GM23338 (cell line): ENCODE measurements at regions not wholly inside any gene's neighbourhood (a gene's known extent, or its start where the extent isn't known, plus 50 kb on each side); places are given as distances from the start of the nearest gene placed in this dataset.

Source experiments
- ATAC-seq: fragments of 200-7000 bp; cut with Tn5 transposase; 3 replicates; pipeline ENCODE4 v1.9.1; 2020
- DNase-seq: peaks from one replicate; pipeline ENCODE4 v3.0.0-alpha.2; 2015; ENCODE audit warnings: low spot score
- H2AFZ ChIP-seq: fragments of 200-600 bp; sonication (generic); 2 replicates; pipeline ENCODE4 v1.8.0; 2016; ENCODE audit warnings: antibody characterized with exemption, mild to moderate bottlenecking, moderate library complexity
- H3F3A ChIP-seq: fragments of 200-600 bp; sonication (generic); replicated peaks from 2 replicates; pipeline ENCODE4 v1.8.0; 2017; ENCODE audit warnings: antibody characterized with exemption, mixed run types, low read depth
- H3K27ac ChIP-seq: fragments of 200-600 bp; sonication (generic); 2 replicates; pipeline ENCODE4 v1.6.1; 2016; ENCODE audit warnings: low read depth
- H3K27me3 ChIP-seq: fragments of 200-600 bp; sonication (generic); 2 replicates; pipeline ENCODE4 v1.8.0; 2016; ENCODE audit warnings: mild to moderate bottlenecking, mixed run types, moderate library complexity; ENCODE audit not compliant: insufficient read depth
- H3K36me3 ChIP-seq: fragments of 200-600 bp; sonication (generic); 2 replicates; pipeline ENCODE4 v1.8.0; 2016; ENCODE audit warnings: mild to moderate bottlenecking; ENCODE audit not compliant: insufficient read depth
- H3K4me1 ChIP-seq: fragments of 200-600 bp; sonication (generic); 2 replicates; pipeline ENCODE4 v1.8.0; 2016; ENCODE audit warnings: mild to moderate bottlenecking, moderate library complexity; ENCODE audit not compliant: insufficient read depth
- H3K4me2 ChIP-seq: fragments of 200-600 bp; sonication (generic); 2 replicates; pipeline ENCODE4 v1.7.1; 2017; ENCODE audit warnings: mixed run types
- H3K4me3 ChIP-seq: fragments of 200-600 bp; sonication (generic); 2 replicates; pipeline ENCODE4 v1.6.1; 2016; ENCODE audit warnings: mixed run types
- H3K79me2 ChIP-seq: fragments of 200-600 bp; sonication (generic); replicated peaks from 2 replicates; pipeline ENCODE4 v1.8.0; 2017; ENCODE audit warnings: mild to moderate bottlenecking; ENCODE audit not compliant: insufficient read depth
- H3K9me2 ChIP-seq: fragments of 200-600 bp; sonication (generic); 2 replicates; pipeline ENCODE4 v1.8.0; 2017; ENCODE audit not compliant: insufficient read depth
- H4K20me1 ChIP-seq: fragments of 200-600 bp; sonication (generic); replicated peaks from 2 replicates; pipeline ENCODE4 v1.8.0; 2017; ENCODE audit warnings: mild to moderate bottlenecking; ENCODE audit not compliant: insufficient read depth
- H3K27ac Mint-ChIP-seq: 2 replicates; pipeline ENCODE4 v1.8.0; 2020; ENCODE audit warnings: inconsistent platforms, mild to moderate bottlenecking, moderate library complexity, mixed read lengths
- H3K27me3 Mint-ChIP-seq: 3 replicates; pipeline ENCODE4 v1.8.0; 2022; ENCODE audit warnings: low read depth, mild to moderate bottlenecking, moderate library complexity, mixed read lengths, inconsistent platforms; ENCODE audit not compliant: insufficient read depth, poor library complexity
- H3K36me3 Mint-ChIP-seq: 3 replicates; pipeline ENCODE4 v1.8.0; 2021; ENCODE audit warnings: low read depth, mild to moderate bottlenecking, inconsistent platforms, moderate library complexity, mixed read lengths
- H3K4me1 Mint-ChIP-seq: 3 replicates; pipeline ENCODE4 v1.8.0; 2020; ENCODE audit warnings: mild to moderate bottlenecking, inconsistent platforms, mixed read lengths
- H3K4me3 Mint-ChIP-seq: 3 replicates; pipeline ENCODE4 v1.8.0; 2021; ENCODE audit warnings: moderate library complexity, mild to moderate bottlenecking, inconsistent platforms, mixed read lengths
- H3K9me3 Mint-ChIP-seq: 3 replicates; pipeline ENCODE4 v1.8.0; 2020; ENCODE audit warnings: moderate library complexity, mild to moderate bottlenecking, inconsistent platforms, mixed read lengths
- CREB1 ChIP-seq: fragments of 250-450 bp; sonication (Bioruptor Pico); IDR thresholded peaks from 2 replicates; pipeline ENCODE4 v1.5.0; 2020; ENCODE audit warnings: low read depth, mild to moderate bottlenecking, moderate library complexity
- EZH2 ChIP-seq: fragments of 200-600 bp; sonication (generic); IDR thresholded peaks from one replicate; pipeline ENCODE4 v1.8.0; 2017; ENCODE audit warnings: antibody characterized with exemption, mild to moderate bottlenecking, low read depth; ENCODE audit not compliant: unreplicated experiment
- EZH2phosphoT487 ChIP-seq: fragments of 200-600 bp; sonication (generic); IDR thresholded peaks from one replicate; pipeline ENCODE4 v1.8.1; 2018; ENCODE audit warnings: antibody characterized with exemption; ENCODE audit not compliant: unreplicated experiment
- JUNB ChIP-seq: IDR thresholded peaks from one replicate; pipeline ENCODE4 v1.6.1; 2016; ENCODE audit warnings: antibody characterized with exemption; ENCODE audit not compliant: unreplicated experiment
- NANOG ChIP-seq: IDR thresholded peaks from 2 replicates; pipeline ENCODE4 v1.6.1; 2016; ENCODE audit warnings: antibody characterized with exemption, borderline replicate concordance
- POLR2AphosphoS5 ChIP-seq: IDR thresholded peaks from 2 replicates; pipeline ENCODE4 v1.6.1; 2016; ENCODE audit warnings: antibody characterized with exemption, low read depth
- STAT1 ChIP-seq: IDR thresholded peaks from one replicate; pipeline ENCODE4 v1.6.1; 2016; ENCODE audit warnings: antibody characterized with exemption; ENCODE audit not compliant: unreplicated experiment
- ZNF114 ChIP-seq: fragments of 250-450 bp; sonication (Bioruptor Pico); IDR thresholded peaks from 2 replicates; pipeline ENCODE4 v1.5.0; 2020; ENCODE audit warnings: mild to moderate bottlenecking, moderate library complexity
- ZNF331 ChIP-seq: fragments of 250-450 bp; sonication (Bioruptor Pico); IDR thresholded peaks from 2 replicates; pipeline ENCODE4 v1.5.0; 2020; ENCODE audit warnings: low read depth, mild to moderate bottlenecking, moderate library complexity
- ZNF462 ChIP-seq: fragments of 250-450 bp; sonication (Bioruptor Pico); IDR thresholded peaks from 2 replicates; pipeline ENCODE4 v1.5.0; 2020; ENCODE audit warnings: mild to moderate bottlenecking, moderate library complexity
- TF ChIP-seq, protein P1 (sequence below): IDR thresholded peaks from one replicate; pipeline ENCODE4 v1.6.1; 2018; ENCODE audit warnings: antibody characterized with exemption; ENCODE audit not compliant: unreplicated experiment
- TF ChIP-seq, protein P2 (sequence below): IDR thresholded peaks from 2 replicates; pipeline ENCODE4 v1.6.1; 2016; ENCODE audit warnings: antibody characterized with exemption
- TF ChIP-seq, protein P3 (sequence below), 2 experiments: fragments of 200-600 bp in 1 of 2; sonication (generic) in 1 of 2; conservative IDR thresholded peaks; 2 replicates each; pipeline versions ENCODE4 v1.5.1 to v1.6.1; 2016 to 2017; ENCODE audit warnings: antibody characterized with exemption in 2 of 2, low read depth in 2 of 2, mild to moderate bottlenecking in 2 of 2, moderate library complexity in 1 of 2

- no peak overlapping the region for H3K27ac Mint-ChIP-seq
- no peaks in the 10 kb centered on the region for H3K4me1 Mint-ChIP-seq
- no peaks in the 10 kb centered on the region for H3K4me1 ChIP-seq
- H3K9me2 ChIP-seq: no peaks in the 10 kb centered on the region; the same call in none of the 2 replicates
- no peak overlapping the region for H2AFZ ChIP-seq
- H4K20me1 ChIP-seq: no peaks in the 10 kb centered on the region
- peaks cover 45% of the 10 kb centered on the region for H3K9me3 Mint-ChIP-seq
- no peak overlapping the region for H3K4me2 ChIP-seq
- ATAC-seq: no peak
- H3K4me3 ChIP-seq: no peak overlapping the region
- H3K36me3 ChIP-seq: peaks cover 8% of the 10 kb centered on the region; the same call in 1 of the 2 replicates
- H3F3A ChIP-seq: no peaks in the 10 kb centered on the region
- H3K27ac ChIP-seq: no peak overlapping the region
- TF ChIP-seq EZH2: no peak
- TF ChIP-seq, protein P1, sequence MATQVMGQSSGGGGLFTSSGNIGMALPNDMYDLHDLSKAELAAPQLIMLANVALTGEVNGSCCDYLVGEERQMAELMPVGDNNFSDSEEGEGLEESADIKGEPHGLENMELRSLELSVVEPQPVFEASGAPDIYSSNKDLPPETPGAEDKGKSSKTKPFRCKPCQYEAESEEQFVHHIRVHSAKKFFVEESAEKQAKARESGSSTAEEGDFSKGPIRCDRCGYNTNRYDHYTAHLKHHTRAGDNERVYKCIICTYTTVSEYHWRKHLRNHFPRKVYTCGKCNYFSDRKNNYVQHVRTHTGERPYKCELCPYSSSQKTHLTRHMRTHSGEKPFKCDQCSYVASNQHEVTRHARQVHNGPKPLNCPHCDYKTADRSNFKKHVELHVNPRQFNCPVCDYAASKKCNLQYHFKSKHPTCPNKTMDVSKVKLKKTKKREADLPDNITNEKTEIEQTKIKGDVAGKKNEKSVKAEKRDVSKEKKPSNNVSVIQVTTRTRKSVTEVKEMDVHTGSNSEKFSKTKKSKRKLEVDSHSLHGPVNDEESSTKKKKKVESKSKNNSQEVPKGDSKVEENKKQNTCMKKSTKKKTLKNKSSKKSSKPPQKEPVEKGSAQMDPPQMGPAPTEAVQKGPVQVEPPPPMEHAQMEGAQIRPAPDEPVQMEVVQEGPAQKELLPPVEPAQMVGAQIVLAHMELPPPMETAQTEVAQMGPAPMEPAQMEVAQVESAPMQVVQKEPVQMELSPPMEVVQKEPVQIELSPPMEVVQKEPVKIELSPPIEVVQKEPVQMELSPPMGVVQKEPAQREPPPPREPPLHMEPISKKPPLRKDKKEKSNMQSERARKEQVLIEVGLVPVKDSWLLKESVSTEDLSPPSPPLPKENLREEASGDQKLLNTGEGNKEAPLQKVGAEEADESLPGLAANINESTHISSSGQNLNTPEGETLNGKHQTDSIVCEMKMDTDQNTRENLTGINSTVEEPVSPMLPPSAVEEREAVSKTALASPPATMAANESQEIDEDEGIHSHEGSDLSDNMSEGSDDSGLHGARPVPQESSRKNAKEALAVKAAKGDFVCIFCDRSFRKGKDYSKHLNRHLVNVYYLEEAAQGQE: no peak
- TF ChIP-seq, protein P2, sequence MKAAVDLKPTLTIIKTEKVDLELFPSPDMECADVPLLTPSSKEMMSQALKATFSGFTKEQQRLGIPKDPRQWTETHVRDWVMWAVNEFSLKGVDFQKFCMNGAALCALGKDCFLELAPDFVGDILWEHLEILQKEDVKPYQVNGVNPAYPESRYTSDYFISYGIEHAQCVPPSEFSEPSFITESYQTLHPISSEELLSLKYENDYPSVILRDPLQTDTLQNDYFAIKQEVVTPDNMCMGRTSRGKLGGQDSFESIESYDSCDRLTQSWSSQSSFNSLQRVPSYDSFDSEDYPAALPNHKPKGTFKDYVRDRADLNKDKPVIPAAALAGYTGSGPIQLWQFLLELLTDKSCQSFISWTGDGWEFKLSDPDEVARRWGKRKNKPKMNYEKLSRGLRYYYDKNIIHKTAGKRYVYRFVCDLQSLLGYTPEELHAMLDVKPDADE: no peak
- no peak for TF ChIP-seq ZNF114 (CRISPR knock-in tag)
- TF ChIP-seq ZNF462: no peak
- TF ChIP-seq, protein P3, sequence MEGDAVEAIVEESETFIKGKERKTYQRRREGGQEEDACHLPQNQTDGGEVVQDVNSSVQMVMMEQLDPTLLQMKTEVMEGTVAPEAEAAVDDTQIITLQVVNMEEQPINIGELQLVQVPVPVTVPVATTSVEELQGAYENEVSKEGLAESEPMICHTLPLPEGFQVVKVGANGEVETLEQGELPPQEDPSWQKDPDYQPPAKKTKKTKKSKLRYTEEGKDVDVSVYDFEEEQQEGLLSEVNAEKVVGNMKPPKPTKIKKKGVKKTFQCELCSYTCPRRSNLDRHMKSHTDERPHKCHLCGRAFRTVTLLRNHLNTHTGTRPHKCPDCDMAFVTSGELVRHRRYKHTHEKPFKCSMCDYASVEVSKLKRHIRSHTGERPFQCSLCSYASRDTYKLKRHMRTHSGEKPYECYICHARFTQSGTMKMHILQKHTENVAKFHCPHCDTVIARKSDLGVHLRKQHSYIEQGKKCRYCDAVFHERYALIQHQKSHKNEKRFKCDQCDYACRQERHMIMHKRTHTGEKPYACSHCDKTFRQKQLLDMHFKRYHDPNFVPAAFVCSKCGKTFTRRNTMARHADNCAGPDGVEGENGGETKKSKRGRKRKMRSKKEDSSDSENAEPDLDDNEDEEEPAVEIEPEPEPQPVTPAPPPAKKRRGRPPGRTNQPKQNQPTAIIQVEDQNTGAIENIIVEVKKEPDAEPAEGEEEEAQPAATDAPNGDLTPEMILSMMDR (conservative IDR thresholded peaks at IDR 0.05; ENCODE audit: low read depth in 2 of 2): no peak
- TF ChIP-seq NANOG: no peak
- no peak for TF ChIP-seq JUNB
- TF ChIP-seq ZNF331 (CRISPR knock-in tag): no peak
- no peak for TF ChIP-seq POLR2AphosphoS5
- no peak for TF ChIP-seq CREB1 (CRISPR knock-in tag)
- no peak for TF ChIP-seq EZH2phosphoT487
- no peak for TF ChIP-seq STAT1
- no peaks in the 10 kb centered on the region for H3K27me3 Mint-ChIP-seq
- no peak overlapping the region for H3K4me3 Mint-ChIP-seq
- no peak for DNase-seq
- H3K27me3 ChIP-seq: no peaks in the 10 kb centered on the region
- H3K36me3 Mint-ChIP-seq: peaks cover 27% of the 10 kb centered on the region
- H3K79me2 ChIP-seq: no peaks in the 10 kb centered on the region
Measured at GRCh38 chr4:52329894-52330293, 278.8 kb downstream of the SPATA18 start.
